Hepatocyte (in vitro differentiated cells): ENCODE measurements at regions not wholly inside any gene's neighbourhood (a gene's known extent, or its start where the extent isn't known, plus 50 kb on each side); places are given as distances from the start of the nearest gene placed in this dataset.
A peak's percentile ranks its signal among the peaks of the same experiment; 100 is the strongest.

ENCODE experiments used
- EZH2 ChIP-seq: fragments of 200-600 bp; sonication (generic); IDR thresholded peaks from 2 replicates; pipeline ENCODE4 v1.6.1; 2016; ENCODE audit warnings: antibody characterized with exemption, mild to moderate bottlenecking, borderline replicate concordance
- EZH2phosphoT487 ChIP-seq: fragments of 200-600 bp; sonication (generic); IDR thresholded peaks from one replicate; pipeline ENCODE4 v1.6.1; 2018; ENCODE audit warnings: antibody characterized with exemption, mild to moderate bottlenecking, low read depth, moderate library complexity; ENCODE audit not compliant: unreplicated experiment, severe bottlenecking
- TF ChIP-seq, protein P1 (sequence below): fragments of 200-600 bp; sonication (generic); IDR thresholded peaks from 2 replicates; pipeline ENCODE4 v1.5.1; 2016; ENCODE audit warnings: antibody characterized with exemption, mild to moderate bottlenecking; ENCODE audit not compliant: poor library complexity

DNA sequence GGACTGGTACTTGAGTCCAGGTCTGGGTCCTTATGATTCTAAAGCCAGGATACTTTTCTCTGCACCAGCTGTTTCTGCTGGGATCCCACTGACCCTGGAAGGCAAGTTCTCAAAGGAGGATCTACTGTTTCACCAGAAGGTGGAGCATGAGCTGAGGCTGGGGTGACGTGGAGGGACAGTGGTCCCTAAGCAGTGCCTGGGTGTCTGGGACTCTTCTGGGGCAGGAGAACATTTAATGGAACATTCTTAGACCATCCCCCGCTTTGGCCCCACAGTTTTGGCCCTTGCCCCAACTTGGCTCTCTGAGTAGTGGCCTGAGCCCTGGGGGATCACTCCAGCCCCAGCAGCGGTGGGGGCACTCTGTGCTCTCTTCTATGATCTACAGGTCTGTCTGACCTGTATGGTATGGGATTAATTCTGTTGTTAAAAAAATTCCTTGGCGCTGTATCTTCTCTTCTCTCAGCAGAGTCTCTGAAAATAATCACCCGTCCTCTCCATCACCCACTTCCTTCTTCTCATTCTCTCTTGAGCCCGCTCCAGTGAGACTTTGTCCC is 60.3 kb upstream of the CSF3R start:
- TF ChIP-seq, protein P1, sequence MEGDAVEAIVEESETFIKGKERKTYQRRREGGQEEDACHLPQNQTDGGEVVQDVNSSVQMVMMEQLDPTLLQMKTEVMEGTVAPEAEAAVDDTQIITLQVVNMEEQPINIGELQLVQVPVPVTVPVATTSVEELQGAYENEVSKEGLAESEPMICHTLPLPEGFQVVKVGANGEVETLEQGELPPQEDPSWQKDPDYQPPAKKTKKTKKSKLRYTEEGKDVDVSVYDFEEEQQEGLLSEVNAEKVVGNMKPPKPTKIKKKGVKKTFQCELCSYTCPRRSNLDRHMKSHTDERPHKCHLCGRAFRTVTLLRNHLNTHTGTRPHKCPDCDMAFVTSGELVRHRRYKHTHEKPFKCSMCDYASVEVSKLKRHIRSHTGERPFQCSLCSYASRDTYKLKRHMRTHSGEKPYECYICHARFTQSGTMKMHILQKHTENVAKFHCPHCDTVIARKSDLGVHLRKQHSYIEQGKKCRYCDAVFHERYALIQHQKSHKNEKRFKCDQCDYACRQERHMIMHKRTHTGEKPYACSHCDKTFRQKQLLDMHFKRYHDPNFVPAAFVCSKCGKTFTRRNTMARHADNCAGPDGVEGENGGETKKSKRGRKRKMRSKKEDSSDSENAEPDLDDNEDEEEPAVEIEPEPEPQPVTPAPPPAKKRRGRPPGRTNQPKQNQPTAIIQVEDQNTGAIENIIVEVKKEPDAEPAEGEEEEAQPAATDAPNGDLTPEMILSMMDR = peak; percentile 13
- TF ChIP-seq EZH2 (no peak), EZH2phosphoT487 (no peak)
